H1 (cell line): ENCODE measurements at regions not wholly inside any gene's neighbourhood (a gene's known extent, or its start where the extent isn't known, plus 50 kb on each side); places are given as distances from the start of the nearest gene placed in this dataset.

ENCODE experiments used
- CTCF ChIA-PET: fragments of 300-600 bp; sonication (Branson Sonifier 250); formaldehyde crosslinking; loops from one replicate; lab custom pipeline; 2021; ENCODE audit not compliant: partially characterized antibody; lab: Charles Lee
- POLR2A ChIA-PET: fragments of 300-600 bp; sonication (Branson Sonifier 250); formaldehyde crosslinking; loops from one replicate; lab custom pipeline; 2021; ENCODE audit warnings: inconsistent platforms; ENCODE audit not compliant: partially characterized antibody; lab: Charles Lee
- DNase-seq, 2 experiments: peaks; one replicate each; pipeline versions ENCODE4 v3.0.0 to v3.0.0-alpha.2; 2010 to 2022; ENCODE audit warnings: low spot score in 2 of 2, low read depth in 1 of 2, mixed read lengths in 1 of 2
- FAIRE-seq: peaks from 2 replicates; lab custom pipeline; 2011; peaks lifted over from hg19 to GRCh38; lab: Jason Lieb, UNC
- H2AFZ ChIP-seq: 2 replicates; pipeline ENCODE4 v1.8.1; 2012; ENCODE audit warnings: low read length, inconsistent platforms
- H2AK5ac ChIP-seq: 2 replicates; pipeline ENCODE4 v1.6.1; 2013; ENCODE audit warnings: low read depth, low read length
- H2BK120ac ChIP-seq: replicated peaks from 2 replicates; pipeline ENCODE3; 2013; ENCODE audit warnings: low read depth, low read length, inconsistent platforms
- H2BK12ac ChIP-seq: 2 replicates; pipeline ENCODE4 v1.6.1; 2013; ENCODE audit warnings: low read depth, low read length
- H2BK15ac ChIP-seq: 2 replicates; pipeline ENCODE4 v1.6.1; 2013; ENCODE audit warnings: low read length
- H2BK20ac ChIP-seq: 2 replicates; pipeline ENCODE4 v1.6.1; 2013; ENCODE audit warnings: low read length
- H2BK5ac ChIP-seq: 2 replicates; pipeline ENCODE4 v1.6.1; 2013; ENCODE audit warnings: low read depth, low read length
- H3K14ac ChIP-seq: 2 replicates; pipeline ENCODE4 v1.6.1; 2013; ENCODE audit warnings: inconsistent platforms; ENCODE audit not compliant: insufficient read length
- H3K18ac ChIP-seq: 2 replicates; pipeline ENCODE4 v1.6.1; 2013; ENCODE audit warnings: low read length; ENCODE audit errors: extremely low read depth
- H3K23ac ChIP-seq: 2 replicates; pipeline ENCODE4 v1.6.1; 2013; ENCODE audit warnings: inconsistent platforms; ENCODE audit not compliant: insufficient read length
- H3K23me2 ChIP-seq: 2 replicates; pipeline ENCODE4 v1.6.1; 2013; ENCODE audit warnings: low read depth, low read length
- H3K27ac ChIP-seq: 2 replicates; pipeline ENCODE4 v1.6.1; 2011; ENCODE audit warnings: low read depth, low read length, inconsistent platforms
- H3K27me3 ChIP-seq, 4 experiments: replicated peaks in 1 of 4; 1 replicate in 1 of 4; 2 replicates in 3 of 4; pipeline versions ENCODE4 v1.6.1 to v1.8.1; 2011 to 2013; ENCODE audit warnings: low read length in 3 of 4, mild to moderate bottlenecking in 3 of 4, inconsistent platforms in 2 of 4, mixed read lengths in 2 of 4, moderate library complexity in 1 of 4; ENCODE audit not compliant: control insufficient read depth in 3 of 4, insufficient read depth in 3 of 4; ENCODE audit errors: extremely low read depth in 1 of 4
- H3K36me3 ChIP-seq, 4 experiments: 2 replicates each; pipeline versions ENCODE4 v1.6.1 to v1.8.1; 2011 to 2013; ENCODE audit warnings: mild to moderate bottlenecking in 4 of 4, low read length in 3 of 4, moderate library complexity in 2 of 4, control low read depth in 1 of 4, inconsistent platforms in 1 of 4; ENCODE audit not compliant: insufficient read depth in 4 of 4, control insufficient read depth in 2 of 4
- H3K4ac ChIP-seq: replicated peaks from 2 replicates; pipeline ENCODE3; 2013; ENCODE audit warnings: low read length, low read depth, mixed read lengths, inconsistent platforms; ENCODE audit not compliant: insufficient read length
- H3K4me1 ChIP-seq, 4 experiments: replicated peaks in 1 of 4; 1 replicate in 1 of 4; 2 replicates in 3 of 4; pipeline versions ENCODE4 v1.6.1 to v1.8.1; 2011 to 2013; ENCODE audit warnings: low read length in 3 of 4, inconsistent platforms in 2 of 4, mixed read lengths in 1 of 4; ENCODE audit not compliant: insufficient read depth in 4 of 4, control insufficient read depth in 3 of 4
- H3K4me2 ChIP-seq, 2 experiments: 2 replicates each; pipeline versions ENCODE4 v1.6.1 to v1.8.1; 2011 to 2013; ENCODE audit warnings: low read depth in 2 of 2, low read length in 2 of 2, control low read depth in 1 of 2, inconsistent platforms in 1 of 2, mild to moderate bottlenecking in 1 of 2; ENCODE audit not compliant: insufficient read depth in 1 of 2
- H3K4me3 ChIP-seq, 4 experiments: fragments of 200-600, 300-600 bp in 1 of 4; sonication (generic), shearing (Covaris generic), sonication (Bioruptor Twin) in 1 of 4; 2 replicates each; pipeline versions ENCODE4 v1.5.1 to v1.8.1; 2011 to 2016; ENCODE audit warnings: low read length in 4 of 4, low read depth in 3 of 4, control low read depth in 2 of 4, inconsistent platforms in 2 of 4, mild to moderate bottlenecking in 2 of 4, mixed read lengths in 1 of 4, moderate library complexity in 1 of 4; ENCODE audit not compliant: insufficient read depth in 2 of 4; ENCODE audit errors: extremely low read depth in 1 of 4
- H3K56ac ChIP-seq: replicated peaks from 2 replicates; pipeline ENCODE3; 2013; ENCODE audit warnings: low read depth, mild to moderate bottlenecking, mixed read lengths, low read length, inconsistent platforms; ENCODE audit not compliant: insufficient read length
- H3K79me1 ChIP-seq: 2 replicates; pipeline ENCODE4 v1.6.1; 2013; ENCODE audit warnings: low read depth, low read length, control low read depth
- H3K79me2 ChIP-seq, 2 experiments: 2 replicates each; pipeline versions ENCODE4 v1.6.1 to v1.8.1; 2012 to 2013; ENCODE audit warnings: low read length in 2 of 2, mild to moderate bottlenecking in 2 of 2, inconsistent platforms in 1 of 2; ENCODE audit not compliant: insufficient read depth in 2 of 2, control insufficient read depth in 1 of 2
- H3K9ac ChIP-seq, 4 experiments: replicated peaks in 1 of 4; 1 replicate in 1 of 4; 2 replicates in 3 of 4; pipeline versions ENCODE4 v1.6.1 to v1.8.1; 2011 to 2013; ENCODE audit warnings: low read depth in 3 of 4, low read length in 3 of 4, control low read depth in 2 of 4, mild to moderate bottlenecking in 2 of 4, moderate library complexity in 2 of 4, inconsistent platforms in 1 of 4; ENCODE audit errors: extremely low read depth in 1 of 4
- H3K9me3 ChIP-seq, 2 experiments: 2 replicates each; pipeline versions ENCODE4 v1.6.1 to v1.8.1; 2012 to 2013; ENCODE audit warnings: mild to moderate bottlenecking in 2 of 2, moderate library complexity in 2 of 2, control low read depth in 1 of 2, inconsistent platforms in 1 of 2, low read depth in 1 of 2, low read length in 1 of 2, mixed read lengths in 1 of 2; ENCODE audit not compliant: insufficient read depth in 2 of 2
- H4K20me1 ChIP-seq, 2 experiments: replicated peaks in 1 of 2; 2 replicates each; pipeline versions ENCODE3 to v1.8.1; 2011 to 2013; ENCODE audit warnings: inconsistent platforms in 2 of 2, low read length in 2 of 2, mild to moderate bottlenecking in 1 of 2; ENCODE audit not compliant: insufficient read depth in 2 of 2, control insufficient read depth in 1 of 2
- H4K5ac ChIP-seq: 2 replicates; pipeline ENCODE4 v1.6.1; 2013; ENCODE audit warnings: low read length, low read depth, mixed read lengths, inconsistent platforms; ENCODE audit not compliant: insufficient read length
- H4K8ac ChIP-seq: 2 replicates; pipeline ENCODE4 v1.8.0; 2013; ENCODE audit warnings: mild to moderate bottlenecking, moderate library complexity, low read length, inconsistent platforms; ENCODE audit not compliant: insufficient read depth; ENCODE audit errors: extremely low read depth
- H4K91ac ChIP-seq: replicated peaks from 2 replicates; pipeline ENCODE3; 2013; ENCODE audit warnings: low read length, mixed read lengths, inconsistent platforms; ENCODE audit not compliant: insufficient read length
- ATF3 ChIP-seq: IDR thresholded peaks from 2 replicates; pipeline ENCODE4 v1.6.1; 2011; ENCODE audit warnings: low read depth, mild to moderate bottlenecking, low read length; ENCODE audit not compliant: insufficient read depth
- POLR2AphosphoS5 ChIP-seq: IDR thresholded peaks from 2 replicates; pipeline ENCODE4 v1.6.1; 2011; ENCODE audit warnings: low read depth, low read length
- SUZ12 ChIP-seq: fragments of 200-600 bp; sonication (generic); IDR thresholded peaks from 2 replicates; pipeline ENCODE4 v1.6.1; 2012; ENCODE audit warnings: mild to moderate bottlenecking, inconsistent platforms, low read length, moderate library complexity, mixed read lengths
- WGBS, 2 experiments: shearing (Covaris generic) in 1 of 2; methylation state at CpG; one replicate each; pipeline versions ENCODE4 v1.1.6 to v1.1.7; 2013 to 2015; ENCODE audit warnings: low lambda C conversion rate in 2 of 2, mixed read lengths in 2 of 2, inconsistent platforms in 1 of 2, low coverage in 1 of 2, missing lambda C conversion rate in 1 of 2; ENCODE audit not compliant: insufficient replicate concordance in 2 of 2, insufficient coverage in 1 of 2, insufficient read length in 1 of 2; ENCODE audit errors: extremely low coverage in 1 of 2, missing lambda C conversion rate in 1 of 2; 5-methylcytosine and 5-hydroxymethylcytosine counted together

GRCh38 chr16:26827386-26827785, 239.3 kb upstream of the C16orf82 start:
- CTCF ChIA-PET: no interaction called here
- no peak for TF ChIP-seq SUZ12
- no peak for TF ChIP-seq POLR2AphosphoS5
- TF ChIP-seq ATF3: no peak

More at GRCh38 chr16:26827386-26827785, 239.3 kb upstream of the C16orf82 start:
- Histone ChIP-seq H2AK5ac (no peak overlapping the region), H3K14ac (no peak overlapping the region), H3K79me2 (no peaks in the 10 kb centered on the region), H2BK5ac (no peak overlapping the region), H2BK15ac (no peak overlapping the region), H3K4me2 (no peak overlapping the region), H3K23ac (no peak overlapping the region), H3K4ac (no peak overlapping the region), H3K23me2 (no peaks in the 10 kb centered on the region), H4K20me1 (no peaks in the 10 kb centered on the region), H4K5ac (no peak overlapping the region), H3K79me1 (no peaks in the 10 kb centered on the region), H4K91ac (no peak overlapping the region), H3K4me3 (no peak overlapping the region), H2AFZ (no peak overlapping the region), H3K9ac (no peak overlapping the region), H3K27ac (no peak overlapping the region; the same call in 1 of the 2 replicates), H2BK12ac (no peak overlapping the region), H3K56ac (no peak overlapping the region), H4K8ac (no peak overlapping the region), H3K9me3 (no peaks in the 10 kb centered on the region), H2BK120ac (no peak overlapping the region), H2BK20ac (no peak overlapping the region), H3K4me1 (no peaks in the 10 kb centered on the region; a peak in 1 of 7 replicates), H3K27me3 (no peaks in the 10 kb centered on the region), H3K18ac (no peak overlapping the region), H3K36me3 (no peaks in the 10 kb centered on the region)
- DNase-seq (no peak), FAIRE-seq (no peak)
- WGBS, 2 experiments: 91% methylated on average over 4 of the region's 4 CpGs; no CpG with 5 or more reads in 1 of the 2 experiments
- POLR2A ChIA-PET: no interaction called here
